ENCODE measurements at regions not wholly inside any gene's neighbourhood (a gene's known extent, or its start where the extent isn't known, plus 50 kb on each side); places are given as distances from the start of the nearest gene placed in this dataset.
A peak's percentile ranks its signal among the peaks of the same experiment; 100 is the strongest.
"Not testable (repeated sequence)": the region's sequence is repeated elsewhere in the genome, so short reads cannot be mapped to it uniquely, and the experiment has no call there.

GRCh38 chr13:24950611-24951010 is 145.3 kb upstream of the PABPC3 start:
- H3K27ac ChIP-seq (ENCODE audit: low read length); H3K79me2 ChIP-seq (ENCODE audit: low read length); BruUV-seq (replicated peaks); H3K4me1 ChIP-seq (ENCODE audit: insufficient read depth, low read length); DNase-seq; H3K4me3 ChIP-seq (ENCODE audit: low read length); intact Hi-C loops (cut with micrococcal nuclease); H3F3A ChIP-seq (ENCODE audit: low read length, unreplicated experiment); POLR2A ChIA-PET (ENCODE audit: unreplicated experiment); H3K9me2 ChIP-seq (replicated peaks; ENCODE audit: low read length); H3K9me3 ChIP-seq (ENCODE audit: low read length); ATAC-seq; H2AFZ ChIP-seq (ENCODE audit: low read length); H3K4me2 ChIP-seq (ENCODE audit: low read length); H3K9ac ChIP-seq (ENCODE audit: low read length); H4K20me1 ChIP-seq (ENCODE audit: low read length); CTCF ChIA-PET; H3K27me3 ChIP-seq (ENCODE audit: low read length); H3K36me3 ChIP-seq (ENCODE audit: low read depth, low read length): not testable (repeated sequence)

- BruUV-seq (replicated peaks); H4K20me1 ChIP-seq (ENCODE audit: low read length); POLR2A ChIA-PET (ENCODE audit: unreplicated experiment); H3K36me3 ChIP-seq (ENCODE audit: low read depth, low read length); H3K79me2 ChIP-seq (ENCODE audit: low read length); H3K9ac ChIP-seq (ENCODE audit: low read length); ATAC-seq; H3K4me1 ChIP-seq (ENCODE audit: insufficient read depth, low read length); DNase-seq; H3K27ac ChIP-seq (ENCODE audit: low read length); H3K9me3 ChIP-seq (ENCODE audit: low read length); H3K27me3 ChIP-seq (ENCODE audit: low read length); H3K9me2 ChIP-seq (replicated peaks; ENCODE audit: low read length); H3F3A ChIP-seq (ENCODE audit: low read length, unreplicated experiment); CTCF ChIA-PET: not testable (repeated sequence)
- Histone ChIP-seq H3K4me3 (ENCODE audit: low read length) (peak overlapping the region; percentile 38; the same call in 1 of the 2 replicates), H3K4me2 (ENCODE audit: low read length) (peak overlapping the region; percentile 67), H2AFZ (ENCODE audit: low read length) (peak overlapping the region; percentile 81)
- intact Hi-C loops (cut with micrococcal nuclease), result loop anchor here (2.0 kb wide), 1 partner anchor 103 kb away; no protein-coding TSS in a partner anchor
These were observed 128.0 kb upstream of the PABPC3 start for GRCh38 chr13:24967970-24968369.

- ATAC-seq; H3F3A ChIP-seq (ENCODE audit: low read length, unreplicated experiment); H3K27ac ChIP-seq (ENCODE audit: low read length); H4K20me1 ChIP-seq (ENCODE audit: low read length); BruUV-seq (replicated peaks); H3K36me3 ChIP-seq (ENCODE audit: low read depth, low read length); H3K9me2 ChIP-seq (replicated peaks; ENCODE audit: low read length); H3K79me2 ChIP-seq (ENCODE audit: low read length); H3K4me1 ChIP-seq (ENCODE audit: insufficient read depth, low read length); H3K9ac ChIP-seq (ENCODE audit: low read length); POLR2A ChIA-PET (ENCODE audit: unreplicated experiment); H3K27me3 ChIP-seq (ENCODE audit: low read length); H3K9me3 ChIP-seq (ENCODE audit: low read length): not testable (repeated sequence)
- TF ChIP-seq, protein P1, sequence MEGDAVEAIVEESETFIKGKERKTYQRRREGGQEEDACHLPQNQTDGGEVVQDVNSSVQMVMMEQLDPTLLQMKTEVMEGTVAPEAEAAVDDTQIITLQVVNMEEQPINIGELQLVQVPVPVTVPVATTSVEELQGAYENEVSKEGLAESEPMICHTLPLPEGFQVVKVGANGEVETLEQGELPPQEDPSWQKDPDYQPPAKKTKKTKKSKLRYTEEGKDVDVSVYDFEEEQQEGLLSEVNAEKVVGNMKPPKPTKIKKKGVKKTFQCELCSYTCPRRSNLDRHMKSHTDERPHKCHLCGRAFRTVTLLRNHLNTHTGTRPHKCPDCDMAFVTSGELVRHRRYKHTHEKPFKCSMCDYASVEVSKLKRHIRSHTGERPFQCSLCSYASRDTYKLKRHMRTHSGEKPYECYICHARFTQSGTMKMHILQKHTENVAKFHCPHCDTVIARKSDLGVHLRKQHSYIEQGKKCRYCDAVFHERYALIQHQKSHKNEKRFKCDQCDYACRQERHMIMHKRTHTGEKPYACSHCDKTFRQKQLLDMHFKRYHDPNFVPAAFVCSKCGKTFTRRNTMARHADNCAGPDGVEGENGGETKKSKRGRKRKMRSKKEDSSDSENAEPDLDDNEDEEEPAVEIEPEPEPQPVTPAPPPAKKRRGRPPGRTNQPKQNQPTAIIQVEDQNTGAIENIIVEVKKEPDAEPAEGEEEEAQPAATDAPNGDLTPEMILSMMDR (conservative IDR thresholded peaks at IDR 0.05; ENCODE audit: low read depth, low read length), result peak; percentile 45; the same call in 1 of the 2 replicates
- DNase-seq, result peak; percentile 25
- intact Hi-C loops (cut with micrococcal nuclease), result loop anchor here (2.0 kb wide), 1 partner anchor 104 kb away; no protein-coding TSS in a partner anchor
- CTCF ChIA-PET, result interaction anchor here (0.5 kb wide), 1 partner anchor 284 kb away, joined by 7 read pairs; no protein-coding TSS in a partner anchor
- Histone ChIP-seq H3K4me2 (ENCODE audit: low read length) (peak overlapping the region; percentile 67; the same call in 1 of the 2 replicates), H3K4me3 (ENCODE audit: low read length) (peak overlapping the region; percentile 38; the same call in 1 of the 2 replicates), H2AFZ (ENCODE audit: low read length) (peak overlapping the region; percentile 81; the same call in 1 of the 2 replicates)
These were observed 127.5 kb upstream of the PABPC3 start for GRCh38 chr13:24968416-24968815.

DNA sequence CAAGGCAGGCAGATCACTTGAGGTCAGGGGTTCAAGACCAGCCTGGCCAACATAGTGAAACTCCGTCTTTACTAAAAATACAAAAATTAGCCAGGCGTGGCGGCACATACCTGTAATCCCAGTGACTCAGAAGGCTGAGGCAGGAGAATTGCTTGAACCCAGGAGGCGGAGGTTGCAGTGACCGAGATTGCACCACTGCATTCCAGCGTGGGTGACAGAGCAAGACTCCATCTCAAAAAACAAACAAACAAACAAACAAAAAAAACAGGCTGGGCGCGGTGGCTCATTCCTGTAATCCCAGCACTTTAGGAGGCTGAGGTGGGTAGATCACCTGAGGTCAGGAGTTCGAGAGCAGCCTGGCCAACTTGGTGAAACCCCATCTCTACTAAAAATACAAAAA is 122.8 kb upstream of the PABPC3 start:
- H3K9me3 ChIP-seq (ENCODE audit: low read length); H3K9ac ChIP-seq (ENCODE audit: low read length); H3K4me1 ChIP-seq (ENCODE audit: insufficient read depth, low read length); H3K4me3 ChIP-seq (ENCODE audit: low read length); H3K9me2 ChIP-seq (replicated peaks; ENCODE audit: low read length); POLR2A ChIA-PET (ENCODE audit: unreplicated experiment); ATAC-seq; H3K27ac ChIP-seq (ENCODE audit: low read length); H3K27me3 ChIP-seq (ENCODE audit: low read length); H3K4me2 ChIP-seq (ENCODE audit: low read length); intact Hi-C loops (cut with micrococcal nuclease); H2AFZ ChIP-seq (ENCODE audit: low read length); CTCF ChIA-PET; BruUV-seq (replicated peaks); H4K20me1 ChIP-seq (ENCODE audit: low read length); H3K79me2 ChIP-seq (ENCODE audit: low read length); DNase-seq; H3F3A ChIP-seq (ENCODE audit: low read length, unreplicated experiment); H3K36me3 ChIP-seq (ENCODE audit: low read depth, low read length): not testable (repeated sequence)

- H3K27ac ChIP-seq (ENCODE audit: low read length); H3F3A ChIP-seq (ENCODE audit: low read length, unreplicated experiment); H3K9me2 ChIP-seq (replicated peaks; ENCODE audit: low read length); intact Hi-C loops (cut with micrococcal nuclease); H3K79me2 ChIP-seq (ENCODE audit: low read length); POLR2A ChIA-PET (ENCODE audit: unreplicated experiment); DNase-seq; H3K36me3 ChIP-seq (ENCODE audit: low read depth, low read length); H3K4me2 ChIP-seq (ENCODE audit: low read length); H3K4me1 ChIP-seq (ENCODE audit: insufficient read depth, low read length); H3K9me3 ChIP-seq (ENCODE audit: low read length); BruUV-seq (replicated peaks); H3K9ac ChIP-seq (ENCODE audit: low read length); H4K20me1 ChIP-seq (ENCODE audit: low read length); H3K4me3 ChIP-seq (ENCODE audit: low read length); H2AFZ ChIP-seq (ENCODE audit: low read length); ATAC-seq: not testable (repeated sequence)
- peaks cover 32% of the 10 kb centered on the region for H3K27me3 ChIP-seq (ENCODE audit: low read length)
- CTCF ChIA-PET, result interaction anchor here (0.6 kb wide), 1 partner anchor 61 kb away, joined by 7 read pairs; no protein-coding TSS in a partner anchor
These were observed 114.6 kb upstream of the PABPC3 start for GRCh38 chr13:24981181-24981803.

Measured in PC-3 (cell line).